ENCODE measurements at regions not wholly inside any gene's neighbourhood (a gene's known extent, or its start where the extent isn't known, plus 50 kb on each side); places are given as distances from the start of the nearest gene placed in this dataset.

DNA sequence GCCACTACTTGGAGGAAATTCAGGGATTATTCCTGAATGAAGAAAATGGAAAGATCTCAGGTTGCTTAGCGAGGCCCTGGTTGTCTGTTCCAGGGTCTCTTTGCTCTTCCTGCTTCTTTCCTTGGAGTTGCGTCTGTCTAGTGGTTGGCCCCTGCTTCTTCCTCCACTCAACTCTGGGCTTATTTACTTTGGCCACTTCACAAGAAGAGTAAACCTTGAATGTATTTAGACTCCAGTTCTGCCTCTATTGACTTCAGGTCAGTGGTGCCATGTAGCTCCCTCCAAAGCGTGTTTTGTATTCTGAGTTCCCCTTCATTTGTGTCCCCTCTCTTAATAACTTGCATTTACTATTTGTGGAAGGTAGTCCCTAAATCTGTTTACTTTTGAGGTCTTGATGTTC lies 456.5 kb downstream of the UTRN start:
- Histone ChIP-seq H3K9me3 (ENCODE audit: control insufficient read depth, low read depth, low read length) (no peaks in the 10 kb centered on the region), H4K5ac (ENCODE audit: insufficient read length, low read depth, low read length) (no peak overlapping the region), H2BK20ac (ENCODE audit: low read depth, low read length, poor library complexity, severe bottlenecking) (no peak overlapping the region), H3K23me2 (ENCODE audit: insufficient read length, low read depth, low read length, poor library complexity, severe bottlenecking) (no peaks in the 10 kb centered on the region), H3K56ac (ENCODE audit: insufficient read length, low read depth, low read length) (no peak overlapping the region), H4K20me1 (ENCODE audit: control insufficient read depth, insufficient read depth, insufficient read length) (no peaks in the 10 kb centered on the region), H4K91ac (ENCODE audit: insufficient read length, low read depth, low read length) (no peak overlapping the region), H3K79me2 (ENCODE audit: insufficient read depth, low read length) (no peaks in the 10 kb centered on the region), H3K4ac (ENCODE audit: low read depth, low read length) (no peak overlapping the region), H3K4me2 (ENCODE audit: insufficient read depth, insufficient read length, low read length) (no peak overlapping the region), H2AFZ (ENCODE audit: low read length) (no peak overlapping the region), H2BK5ac (ENCODE audit: insufficient read length, low read length) (no peak overlapping the region), H3K18ac (ENCODE audit: insufficient read length, low read depth, low read length) (no peak overlapping the region), H2BK15ac (ENCODE audit: low read depth, low read length) (no peak overlapping the region), H2BK120ac (ENCODE audit: low read depth, low read length, poor library complexity, severe bottlenecking) (no peak overlapping the region), H3K4me1 (ENCODE audit: insufficient read depth, low read length) (0 out of 2 replicates have a peak, but pooled peaks cover 2% of the 10 kb centered on the region), H4K8ac (replicated peaks; ENCODE audit: insufficient read length, low read depth, low read length) (no peak overlapping the region), H3K27ac (ENCODE audit: insufficient read length, low read depth, low read length) (no peak overlapping the region), H3K27me3 (ENCODE audit: insufficient read depth, low read length) (no peaks in the 10 kb centered on the region), H3K79me1 (ENCODE audit: insufficient read depth, low read depth, low read length, poor library complexity, severe bottlenecking) (no peaks in the 10 kb centered on the region), H2AK5ac (ENCODE audit: insufficient read length, low read length) (no peak overlapping the region), H3K14ac (ENCODE audit: insufficient read depth, low read length) (no peak overlapping the region), H3T11ph (ENCODE audit: low read length) (no peak overlapping the region), H2BK12ac (ENCODE audit: insufficient read length, low read depth, low read length) (no peak overlapping the region), H3K23ac (ENCODE audit: insufficient read length, low read depth, low read length) (no peak overlapping the region), H3K9ac (ENCODE audit: extremely low read depth, insufficient read length, low read length) (no peak overlapping the region)
- TF ChIP-seq, protein P1, sequence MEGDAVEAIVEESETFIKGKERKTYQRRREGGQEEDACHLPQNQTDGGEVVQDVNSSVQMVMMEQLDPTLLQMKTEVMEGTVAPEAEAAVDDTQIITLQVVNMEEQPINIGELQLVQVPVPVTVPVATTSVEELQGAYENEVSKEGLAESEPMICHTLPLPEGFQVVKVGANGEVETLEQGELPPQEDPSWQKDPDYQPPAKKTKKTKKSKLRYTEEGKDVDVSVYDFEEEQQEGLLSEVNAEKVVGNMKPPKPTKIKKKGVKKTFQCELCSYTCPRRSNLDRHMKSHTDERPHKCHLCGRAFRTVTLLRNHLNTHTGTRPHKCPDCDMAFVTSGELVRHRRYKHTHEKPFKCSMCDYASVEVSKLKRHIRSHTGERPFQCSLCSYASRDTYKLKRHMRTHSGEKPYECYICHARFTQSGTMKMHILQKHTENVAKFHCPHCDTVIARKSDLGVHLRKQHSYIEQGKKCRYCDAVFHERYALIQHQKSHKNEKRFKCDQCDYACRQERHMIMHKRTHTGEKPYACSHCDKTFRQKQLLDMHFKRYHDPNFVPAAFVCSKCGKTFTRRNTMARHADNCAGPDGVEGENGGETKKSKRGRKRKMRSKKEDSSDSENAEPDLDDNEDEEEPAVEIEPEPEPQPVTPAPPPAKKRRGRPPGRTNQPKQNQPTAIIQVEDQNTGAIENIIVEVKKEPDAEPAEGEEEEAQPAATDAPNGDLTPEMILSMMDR (conservative IDR thresholded peaks at IDR 0.05) = no peak
- Mint-ChIP-seq H3K27ac (peak overlapping the region in 2 of 3 experiments; percentile 39 to 62; a peak in 5 of 7 replicates), H3K36me3 (ENCODE audit: insufficient read depth in 1 of 3, low read depth in 3 of 3) (peaks cover 0 to 4% (median 0%) of the 10 kb centered on the region in 3 experiments; a peak in 1 of 7 replicates), H3K9me3 (no peaks in the 10 kb centered on the region), H3K4me3 (no peak overlapping the region), H3K4me1 (peaks cover 22% of the 10 kb centered on the region in 2 experiments), H3K27me3 (ENCODE audit: low read depth) (no peaks in the 10 kb centered on the region; the same call in 1 of the 2 replicates)
- no peak for DNase-seq
- no CpG with 5 or more reads among the region's 3 CpGs for WGBS (ENCODE audit: extremely low coverage, insufficient read length, low lambda C conversion rate)

Measured in H9 (cell line).